HT1080 (cell line): ENCODE measurements at regions not wholly inside any gene's neighbourhood (a gene's known extent, or its start where the extent isn't known, plus 50 kb on each side); places are given as distances from the start of the nearest gene placed in this dataset.
A peak's percentile ranks its signal among the peaks of the same experiment; 100 is the strongest.

Experiments
- DNase-seq: peaks from one replicate; pipeline ENCODE4 v3.0.0-alpha.2; 2015; ENCODE audit warnings: low read depth

DNA sequence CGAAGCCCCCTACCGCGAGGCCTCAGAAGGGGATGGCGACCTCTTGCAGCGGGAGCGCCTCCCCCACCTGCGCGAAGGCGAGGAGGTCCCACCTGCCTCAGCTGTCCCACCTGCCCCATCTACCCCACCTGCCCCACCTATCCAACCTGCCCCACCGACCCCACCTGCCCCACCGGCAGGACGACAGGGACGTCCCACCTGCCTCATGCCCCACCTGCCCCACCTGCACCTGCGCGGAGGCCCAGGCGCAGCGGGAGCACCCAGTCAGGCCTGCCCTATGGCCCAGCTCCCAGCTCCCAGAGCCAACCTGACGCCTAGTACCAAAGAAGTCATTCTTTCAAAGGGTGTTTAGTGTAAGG lies 489.1 kb upstream of the SMIM21 start:
- DNase-seq, result no peak

DNA sequence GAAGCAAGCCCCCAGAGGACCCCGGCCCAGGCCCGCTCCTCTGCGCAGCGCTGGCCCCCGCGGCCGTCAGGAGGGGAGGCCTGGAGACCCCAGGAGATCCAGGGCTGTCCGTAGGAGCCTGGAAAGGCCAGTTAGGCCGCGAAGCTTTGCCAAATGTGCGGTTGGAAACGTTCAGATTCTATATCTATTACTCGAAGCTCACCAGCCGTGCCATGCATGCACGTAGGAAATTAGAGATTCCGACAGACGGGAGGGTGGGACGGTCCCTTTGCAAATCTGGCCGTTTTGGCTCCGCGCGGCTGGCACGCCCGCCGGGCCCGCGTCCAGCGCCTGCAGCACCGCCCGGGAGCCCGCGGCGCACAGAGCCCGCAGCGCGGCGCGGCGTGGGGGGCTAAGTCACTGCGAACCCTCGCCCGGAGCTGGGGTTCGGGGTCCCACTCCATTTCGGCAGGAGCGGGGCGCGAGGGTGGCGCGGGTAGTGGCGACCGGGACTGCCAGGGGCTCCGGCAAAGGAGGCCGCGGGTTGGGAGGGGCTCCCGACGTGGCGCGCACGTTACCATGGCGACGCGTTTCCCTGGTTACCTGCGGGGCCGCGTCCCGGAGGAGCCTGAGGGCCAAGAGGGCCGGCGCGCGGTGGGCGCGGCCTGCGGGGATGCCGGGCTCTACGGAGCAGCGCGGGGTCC lies 488.6 kb upstream of the SMIM21 start:
- no peak for DNase-seq

DNA sequence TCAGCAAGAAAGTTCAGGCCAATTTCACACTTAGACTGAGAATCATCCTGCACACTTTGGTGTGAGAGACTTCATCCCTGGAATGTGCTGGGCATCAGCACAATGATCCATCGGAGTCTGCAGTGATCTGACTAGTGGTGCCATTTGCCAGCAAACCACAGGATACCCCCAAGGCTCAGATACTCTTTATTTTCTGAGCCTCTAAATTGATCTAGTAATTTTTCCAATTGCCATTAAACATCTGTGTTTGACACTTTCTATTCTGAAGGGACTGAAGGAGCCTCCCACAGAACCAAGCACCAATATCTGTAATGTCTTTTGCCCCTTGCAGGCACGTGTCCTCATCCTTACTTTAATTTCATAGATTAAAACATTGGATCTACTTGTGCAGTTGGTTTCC lies 485.3 kb upstream of the SMIM21 start:
- DNase-seq, result no peak

DNA sequence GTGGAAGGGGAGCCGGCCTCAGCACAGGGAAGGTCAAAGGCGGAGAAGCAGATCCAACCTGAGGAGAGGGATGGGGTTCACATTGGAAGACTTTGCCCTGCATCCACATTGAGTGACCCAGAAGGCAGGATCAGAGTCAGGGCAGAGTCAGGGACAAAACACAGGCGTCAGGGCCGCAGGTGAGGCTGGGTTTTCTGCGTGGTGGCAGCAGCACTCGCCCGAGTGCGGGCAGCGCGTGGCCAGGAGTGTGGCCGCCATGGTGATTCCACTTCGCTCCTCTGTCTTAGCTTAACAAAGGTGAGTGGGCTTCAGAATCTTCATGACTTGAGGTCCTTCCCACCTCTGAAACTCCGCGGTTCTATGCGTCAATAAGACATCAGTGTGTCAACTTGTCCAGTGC lies 476.9 kb upstream of the SMIM21 start:
- DNase-seq, result no peak

DNA sequence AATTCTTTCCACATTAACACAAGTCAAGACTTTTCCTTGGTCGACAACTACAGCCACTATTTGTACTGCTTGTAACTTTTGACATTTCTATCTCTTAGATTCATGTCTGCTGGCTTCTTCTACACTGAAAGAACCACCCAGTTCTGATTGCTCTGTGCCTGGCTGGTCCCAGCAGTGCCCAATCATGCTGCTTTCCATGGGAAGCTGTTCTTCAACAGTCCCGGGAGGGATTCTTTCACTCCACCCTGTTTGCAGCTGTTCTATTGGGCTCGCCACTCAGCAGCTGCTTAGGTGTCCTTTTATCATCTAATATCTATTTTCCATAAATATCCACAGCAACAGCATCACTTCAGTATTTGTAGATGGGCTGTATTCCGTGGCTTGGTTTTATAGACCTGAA lies 471.1 kb upstream of the SMIM21 start:
- no peak for DNase-seq

DNA sequence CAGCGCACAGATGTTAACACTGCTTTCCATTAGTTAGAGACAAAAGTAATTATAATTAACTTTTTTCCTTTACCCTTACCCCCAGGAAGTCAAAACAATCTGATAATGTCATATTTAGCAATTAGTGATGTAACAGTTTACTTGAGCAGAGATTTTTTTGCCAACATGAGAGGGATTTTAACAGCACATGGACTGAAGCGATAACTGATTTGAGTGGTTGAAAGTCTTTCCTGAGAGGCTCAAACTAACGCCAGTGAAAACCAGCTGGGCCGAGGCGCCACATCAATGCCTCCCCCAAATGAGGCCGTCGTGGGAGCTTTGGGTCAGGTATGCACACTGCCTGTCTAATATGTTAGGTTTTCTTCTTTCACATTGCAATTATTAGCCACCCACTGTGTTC lies 469.9 kb upstream of the SMIM21 start:
- DNase-seq, result no peak

DNA sequence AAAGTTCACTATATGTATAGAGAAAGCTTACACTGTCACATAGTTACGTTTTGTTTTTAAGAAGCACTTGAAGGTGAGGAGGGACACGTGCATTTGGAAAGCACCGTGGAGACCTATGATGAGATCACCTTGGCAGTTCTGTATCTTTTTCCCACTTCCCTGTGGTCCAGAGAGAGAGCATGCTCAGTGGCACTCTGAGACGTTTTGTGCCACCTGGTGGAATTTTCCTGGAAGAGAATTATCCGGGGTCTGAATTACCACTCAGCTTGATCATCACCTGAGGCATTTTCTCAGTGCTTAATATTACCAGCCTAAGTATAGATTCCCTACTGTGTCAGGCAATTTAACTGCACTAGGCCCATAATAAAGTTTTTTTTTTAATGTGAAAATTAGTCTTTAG lies 469.4 kb upstream of the SMIM21 start:
- DNase-seq, result peak; percentile 36

DNA sequence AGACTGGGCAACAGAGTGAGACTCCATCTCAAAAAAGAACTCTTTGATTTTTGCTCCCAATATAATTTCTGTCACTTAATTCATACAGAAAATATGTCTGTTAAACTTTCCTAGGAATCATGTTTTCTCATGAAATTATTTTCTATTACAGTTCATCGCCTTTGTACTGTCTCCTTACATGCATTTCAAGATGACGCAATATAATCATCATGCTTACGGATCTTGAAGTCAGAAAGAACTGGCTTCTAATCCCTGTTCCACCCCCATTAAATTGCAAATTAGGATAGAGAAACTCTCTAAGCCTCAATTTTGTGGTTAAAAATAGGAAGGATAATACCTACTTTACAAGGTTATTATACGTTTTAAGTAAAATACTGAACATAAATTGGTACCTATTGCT lies 467.6 kb upstream of the SMIM21 start:
- no peak for DNase-seq

DNA sequence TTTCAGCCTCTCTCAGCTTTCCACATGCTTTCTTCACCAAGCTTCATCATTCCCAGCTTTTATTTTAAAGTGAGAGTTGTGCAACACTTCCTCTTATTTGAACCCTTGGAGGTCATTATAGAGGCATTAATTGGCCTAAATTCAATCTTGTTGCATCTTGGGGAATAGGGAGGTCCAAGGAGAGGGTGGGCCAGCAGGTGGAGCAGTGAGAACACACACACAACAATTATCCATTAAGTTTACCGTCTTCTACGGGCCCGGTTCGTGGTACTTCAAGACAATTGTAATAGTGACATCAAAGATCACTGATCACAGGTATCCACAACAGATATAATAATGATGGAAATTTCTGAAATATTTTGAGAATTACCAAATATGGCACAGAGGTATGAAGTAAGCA lies 457.2 kb upstream of the SMIM21 start:
- no peak for DNase-seq

DNA sequence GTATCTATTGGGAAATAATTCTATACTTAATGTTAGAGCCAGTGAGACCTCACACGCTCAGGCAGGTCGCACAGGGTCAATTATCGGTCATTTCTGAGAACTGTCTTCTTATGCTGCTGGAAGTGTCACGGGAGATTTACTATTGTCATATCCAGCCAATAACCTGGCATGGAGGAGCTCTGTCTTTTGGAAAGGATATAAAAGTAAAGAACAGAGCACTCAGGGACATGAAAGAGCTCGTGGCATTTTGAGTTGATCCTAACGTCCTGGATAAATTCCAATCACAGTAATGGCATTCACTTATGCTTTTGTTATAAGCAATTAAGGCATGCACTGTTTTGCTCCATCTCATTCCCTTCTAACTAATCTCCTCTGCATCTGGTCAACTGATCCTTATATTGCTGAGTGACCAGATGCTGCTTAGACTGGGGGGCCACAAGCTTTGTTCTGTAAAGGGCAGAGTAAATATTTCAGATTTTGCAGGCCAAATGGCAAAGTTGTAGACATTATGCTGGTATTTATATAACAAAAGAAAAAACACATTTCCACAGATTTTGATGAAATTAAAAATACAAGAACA lies 453.5 kb upstream of the SMIM21 start:
- DNase-seq, result no peak

DNA sequence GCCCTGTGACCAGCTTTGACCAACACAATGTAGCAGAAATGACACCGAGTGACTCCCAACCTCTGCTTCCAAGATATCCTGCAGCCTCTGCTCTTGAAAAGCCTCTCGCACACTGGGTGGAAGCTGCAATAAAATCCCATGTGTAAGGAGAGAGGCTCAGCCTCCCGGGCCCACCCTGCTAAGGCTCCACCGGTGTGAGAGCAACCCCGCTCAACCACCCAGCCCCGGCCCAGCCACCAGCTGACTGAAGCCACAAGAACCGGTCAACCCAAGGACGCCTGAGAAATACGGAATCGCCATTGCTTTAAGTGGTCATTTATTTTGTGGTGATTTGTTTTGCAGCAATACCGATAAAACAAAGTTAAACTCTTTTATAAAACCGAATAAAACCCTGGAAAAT lies 452.8 kb upstream of the SMIM21 start:
- no peak for DNase-seq

DNA sequence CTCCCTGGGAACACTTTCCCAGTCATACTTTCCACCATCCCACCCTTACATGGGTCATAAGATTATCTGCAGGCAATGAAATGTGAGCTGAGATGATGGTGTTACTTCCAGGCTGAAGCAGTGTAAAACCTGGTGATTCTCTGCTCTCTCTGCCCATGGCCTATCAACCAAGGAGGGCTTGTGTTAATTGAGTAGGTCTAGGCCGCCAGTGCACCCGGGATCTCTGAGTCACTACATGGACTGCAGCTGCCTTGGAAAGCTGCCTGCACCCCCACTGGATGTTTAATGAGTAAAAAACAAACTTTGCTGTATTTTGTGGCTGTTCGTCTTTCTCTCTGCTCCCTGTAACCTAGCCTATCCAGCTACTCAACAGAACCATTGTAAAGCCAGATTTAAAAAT lies 451.7 kb upstream of the SMIM21 start:
- peak; percentile 70 for DNase-seq

DNA sequence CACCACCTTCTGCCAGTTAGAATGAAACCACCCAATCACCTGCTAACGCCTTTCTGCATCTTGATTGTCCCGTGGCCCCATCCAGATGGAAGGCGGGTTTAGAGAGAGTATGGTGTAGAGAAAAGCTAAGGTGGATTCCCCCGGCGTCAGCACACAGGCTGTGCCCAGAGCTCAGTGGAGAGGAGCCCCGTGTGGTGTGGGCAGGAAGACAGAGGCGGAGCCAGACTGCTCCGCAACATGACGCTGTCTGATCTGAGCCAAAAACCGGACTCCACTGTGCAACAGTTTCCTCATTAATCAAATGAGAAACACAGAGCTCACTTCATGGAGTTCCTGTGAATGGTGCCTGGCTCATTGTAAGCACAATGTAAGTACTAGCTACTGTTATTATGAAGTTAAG lies 448.1 kb upstream of the SMIM21 start:
- DNase-seq, result no peak

DNA sequence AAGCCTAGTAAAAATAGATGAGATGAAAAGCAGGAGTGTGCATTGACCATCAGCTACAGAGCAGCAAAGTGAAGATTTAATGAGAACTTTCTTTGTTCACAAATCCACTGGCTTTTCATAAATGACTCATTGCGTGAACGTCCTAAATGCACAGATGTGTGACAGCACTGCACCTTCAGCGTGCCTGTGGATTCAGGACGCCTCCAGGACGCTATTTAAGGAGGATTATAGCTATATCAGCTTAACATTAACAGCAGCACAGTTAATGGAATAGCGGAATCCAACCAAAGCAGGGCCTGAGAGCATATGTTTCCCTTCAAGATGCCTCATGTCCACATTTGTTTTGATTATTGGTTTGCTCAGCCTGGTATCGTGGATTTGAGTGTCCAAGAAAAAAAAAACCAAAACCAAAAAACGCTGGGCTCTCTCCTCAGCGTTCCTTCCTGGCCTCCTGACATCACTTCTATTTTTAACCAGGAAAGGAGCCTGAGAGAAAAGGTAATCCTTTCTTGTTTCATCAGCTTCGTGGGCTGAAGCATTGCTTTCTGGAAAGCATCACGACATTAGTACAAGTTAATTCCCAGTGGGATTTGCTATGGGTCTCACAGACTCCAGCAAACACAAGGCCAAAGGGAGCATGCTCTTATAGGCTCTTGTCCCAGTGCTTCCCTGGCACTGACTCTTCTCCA lies 447.0 kb upstream of the SMIM21 start:
- no peak for DNase-seq

DNA sequence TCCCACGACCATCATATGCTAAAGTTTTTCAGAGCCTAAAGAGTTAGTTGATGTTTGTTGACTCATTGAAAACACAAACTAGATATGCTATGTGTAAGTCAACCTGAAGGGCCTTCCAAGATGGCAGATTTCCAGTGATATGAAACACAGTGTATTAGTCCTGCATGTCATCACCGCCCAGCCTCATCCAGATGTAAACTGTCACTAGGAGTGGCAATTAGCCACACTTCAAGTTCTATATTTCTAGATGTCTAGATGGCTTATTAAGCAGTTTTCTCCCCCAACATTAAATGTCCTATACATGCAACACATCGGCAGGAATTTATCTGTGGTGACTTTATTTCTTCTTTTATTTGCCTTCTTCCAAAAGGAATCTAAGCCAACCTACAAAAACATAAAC lies 444.1 kb upstream of the SMIM21 start:
- no peak for DNase-seq

DNA sequence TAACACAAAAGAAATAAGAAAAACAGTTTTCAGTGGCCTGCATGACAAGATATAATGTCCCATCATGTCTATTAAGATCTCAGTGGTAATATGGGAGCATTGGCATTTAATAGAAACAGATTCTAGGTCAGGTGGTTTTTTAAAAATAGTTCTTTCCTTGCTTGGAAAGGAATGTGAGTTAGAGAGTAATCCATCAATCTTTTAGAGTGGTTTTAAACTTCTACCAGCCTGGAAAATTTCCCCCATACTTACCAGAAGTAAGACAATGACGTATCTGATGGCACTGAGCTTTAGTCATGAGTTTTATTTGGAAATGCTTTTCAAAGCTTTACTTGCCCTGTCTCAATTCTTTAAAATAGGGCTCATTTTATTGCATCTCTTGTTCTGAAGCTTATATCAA lies 441.7 kb upstream of the SMIM21 start:
- DNase-seq, result no peak

DNA sequence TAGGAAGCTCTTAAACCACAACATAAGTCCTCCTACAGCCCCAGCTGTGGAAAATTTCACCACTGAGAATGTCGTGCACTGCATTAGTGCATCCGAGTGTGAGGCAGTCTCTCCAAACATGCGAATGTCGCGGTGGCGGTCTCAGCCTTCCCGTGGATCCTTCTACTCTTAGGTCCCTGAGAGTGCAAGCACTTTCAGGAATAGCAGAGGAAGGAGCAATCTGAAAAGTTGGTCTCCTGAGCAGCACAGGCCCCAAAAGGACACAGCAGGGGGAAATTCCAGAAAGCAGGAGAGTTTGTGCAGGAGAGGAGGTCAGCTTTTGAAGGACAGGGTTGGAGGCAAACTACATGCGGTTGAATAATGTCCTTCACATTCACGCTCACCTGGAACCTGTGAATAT lies 440.5 kb upstream of the SMIM21 start:
- DNase-seq, result no peak

DNA sequence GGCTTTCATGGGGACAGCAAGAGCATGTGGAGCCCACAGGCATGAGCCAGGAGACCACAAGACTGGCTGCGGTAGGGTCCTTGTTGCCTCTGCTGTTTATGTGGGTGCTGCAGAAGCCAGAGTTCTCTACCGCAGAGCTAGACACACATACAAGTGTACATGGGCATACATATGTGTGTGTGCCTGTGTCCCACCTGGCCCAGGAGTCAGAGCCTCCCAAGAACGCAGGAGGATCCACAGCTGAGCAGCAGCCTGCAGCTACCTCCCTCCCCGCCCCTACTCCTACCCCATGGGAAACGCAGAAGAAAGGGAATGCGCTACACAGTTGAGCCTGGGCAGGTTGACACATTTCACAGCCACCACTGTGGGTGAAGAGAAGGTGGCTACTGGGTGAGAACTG lies 438.1 kb upstream of the SMIM21 start:
- no peak for DNase-seq

DNA sequence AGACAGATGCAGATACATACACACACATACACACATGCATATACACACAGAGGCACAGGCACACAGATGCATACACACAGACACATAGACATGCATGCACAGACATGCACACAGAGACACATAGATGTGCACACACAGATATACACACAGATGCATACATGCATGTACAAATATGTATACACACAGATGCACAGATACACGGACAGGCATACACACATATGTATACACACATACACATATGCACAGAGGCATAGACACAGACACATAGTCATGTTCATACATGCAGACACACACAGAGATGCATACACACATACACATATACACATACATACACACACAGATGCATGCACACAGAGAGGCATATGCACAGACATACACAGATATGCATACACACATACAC lies 437.3 kb upstream of the SMIM21 start:
- no peak for DNase-seq

DNA sequence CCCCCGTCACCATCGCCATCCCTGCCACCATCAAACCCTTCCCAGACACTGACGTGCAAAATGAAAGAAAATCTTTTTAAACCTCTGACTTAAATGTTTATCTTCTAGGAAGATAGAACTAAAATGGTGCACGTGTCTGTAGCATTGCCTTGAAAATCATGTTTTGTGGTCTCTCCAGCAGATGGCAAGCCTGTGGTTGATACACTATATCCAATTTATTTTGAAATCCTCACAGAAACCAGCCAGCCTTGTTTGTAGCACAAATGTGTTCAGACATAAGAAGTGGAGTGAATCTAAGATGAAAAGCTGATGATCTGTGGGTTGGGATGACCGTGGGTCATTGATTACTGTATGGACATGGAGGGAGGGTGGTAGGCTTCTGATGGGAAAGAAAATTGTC lies 436.2 kb upstream of the SMIM21 start:
- no peak for DNase-seq

DNA sequence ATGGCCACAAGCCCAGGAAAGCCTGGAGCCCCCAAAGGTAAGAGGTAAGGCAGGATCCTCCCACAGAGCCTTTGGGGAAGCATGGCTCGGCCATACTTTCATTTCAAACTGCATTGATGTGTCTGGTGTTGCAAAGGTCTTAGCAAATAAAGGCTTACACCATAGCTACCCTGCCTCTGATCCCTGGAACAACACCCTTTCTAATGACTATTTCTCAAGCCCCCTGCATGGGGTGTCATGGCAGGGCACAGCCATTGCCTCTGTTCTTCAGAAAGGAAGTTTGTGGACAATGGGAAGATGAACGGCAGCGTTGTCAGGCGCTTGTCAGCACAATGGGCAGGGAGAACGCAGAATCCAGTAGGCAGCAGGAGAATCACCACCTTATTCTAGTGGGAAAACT lies 435.0 kb upstream of the SMIM21 start:
- no peak for DNase-seq

DNA sequence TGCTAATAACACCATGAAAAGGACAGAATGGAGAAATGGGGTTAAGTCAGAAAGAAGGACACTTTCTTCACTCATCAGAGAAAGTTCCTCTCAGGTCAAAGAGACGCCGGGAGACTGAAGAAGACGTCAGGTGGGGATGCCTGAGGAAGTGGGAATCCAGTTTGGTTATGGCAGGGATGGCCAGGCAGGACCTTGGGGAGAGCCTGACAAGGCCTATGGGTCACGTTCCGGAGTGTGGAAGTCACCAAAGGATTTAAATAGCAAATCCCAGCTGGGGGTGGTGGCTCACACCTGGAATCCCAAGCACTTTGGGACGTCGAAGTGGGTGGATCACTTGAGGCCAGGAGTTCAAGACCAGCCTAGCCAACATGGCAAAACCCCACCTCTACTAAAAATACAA lies 432.7 kb upstream of the SMIM21 start:
- DNase-seq, result no peak

DNA sequence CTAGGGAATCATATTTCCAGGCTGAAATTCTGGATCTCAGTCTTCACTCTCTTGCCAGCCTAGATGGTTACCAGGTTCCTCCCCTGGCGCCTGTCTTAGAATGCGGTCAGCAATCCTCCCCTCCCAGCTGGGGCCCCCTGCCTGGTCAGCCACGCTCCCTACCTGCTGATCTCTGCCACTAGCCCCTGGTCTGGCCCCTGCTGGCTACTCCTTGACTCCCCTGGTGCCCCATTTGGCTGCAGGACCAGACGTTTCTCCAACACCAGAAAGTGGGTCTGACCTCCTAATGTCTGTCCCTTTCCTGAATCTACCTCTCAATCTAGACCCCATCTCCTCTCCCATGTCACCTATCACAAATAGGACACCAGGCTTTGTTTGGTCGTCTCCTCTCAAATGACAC lies 432.0 kb upstream of the SMIM21 start:
- no peak for DNase-seq
